ENCODE measurements at regions not wholly inside any gene's neighbourhood (a gene's known extent, or its start where the extent isn't known, plus 50 kb on each side); places are given as distances from the start of the nearest gene placed in this dataset.
A peak's percentile ranks its signal among the peaks of the same experiment; 100 is the strongest.

GRCh38 chr7:10211861-10212260 lies 761.8 kb upstream of the PHF14 start:
- no peak overlapping the region for H3K4me3 ChIP-seq

GRCh38 chr7:10212649-10213048 lies 761.0 kb upstream of the PHF14 start:
- Histone ChIP-seq H3K4me3 (no peak overlapping the region), H3K36me3 (no peaks in the 10 kb centered on the region), H3K27ac (peak overlapping the region in 1 of 10 donors; percentile 17), H3K9me3 (peaks cover 0 to 26% (median 15%) of the 10 kb centered on the region in 11 donors), H3K27me3 (no peaks in the 10 kb centered on the region), H3K4me1 (peaks cover 0 to 5% (median 0%) of the 10 kb centered on the region in 9 donors)
- 87 to 90% methylated on average over 3 of the region's 3 CpGs for WGBS, 2 donors
- DNase-seq (no peak), ATAC-seq (peak in 1 of 8 donors; percentile 24)
- TF ChIP-seq, protein P1, sequence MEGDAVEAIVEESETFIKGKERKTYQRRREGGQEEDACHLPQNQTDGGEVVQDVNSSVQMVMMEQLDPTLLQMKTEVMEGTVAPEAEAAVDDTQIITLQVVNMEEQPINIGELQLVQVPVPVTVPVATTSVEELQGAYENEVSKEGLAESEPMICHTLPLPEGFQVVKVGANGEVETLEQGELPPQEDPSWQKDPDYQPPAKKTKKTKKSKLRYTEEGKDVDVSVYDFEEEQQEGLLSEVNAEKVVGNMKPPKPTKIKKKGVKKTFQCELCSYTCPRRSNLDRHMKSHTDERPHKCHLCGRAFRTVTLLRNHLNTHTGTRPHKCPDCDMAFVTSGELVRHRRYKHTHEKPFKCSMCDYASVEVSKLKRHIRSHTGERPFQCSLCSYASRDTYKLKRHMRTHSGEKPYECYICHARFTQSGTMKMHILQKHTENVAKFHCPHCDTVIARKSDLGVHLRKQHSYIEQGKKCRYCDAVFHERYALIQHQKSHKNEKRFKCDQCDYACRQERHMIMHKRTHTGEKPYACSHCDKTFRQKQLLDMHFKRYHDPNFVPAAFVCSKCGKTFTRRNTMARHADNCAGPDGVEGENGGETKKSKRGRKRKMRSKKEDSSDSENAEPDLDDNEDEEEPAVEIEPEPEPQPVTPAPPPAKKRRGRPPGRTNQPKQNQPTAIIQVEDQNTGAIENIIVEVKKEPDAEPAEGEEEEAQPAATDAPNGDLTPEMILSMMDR (IDR thresholded peaks at IDR 0.05): no peak
- intact Hi-C loops (cut with DNase I): no loop called here

More at GRCh38 chr7:10211861-10212260, 761.8 kb upstream of the PHF14 start:
- no peak overlapping the region for H3K27ac ChIP-seq
- no peak for ATAC-seq
- no peaks in the 10 kb centered on the region for H3K36me3 ChIP-seq
- H3K27me3 ChIP-seq: no peaks in the 10 kb centered on the region
- no peak for DNase-seq
- TF ChIP-seq, protein P1 (IDR thresholded peaks at IDR 0.05): no peak
- WGBS, 2 donors: 93 to 94% methylated on average over 4 of the region's 4 CpGs
- peaks cover 0 to 6% (median 0%) of the 10 kb centered on the region in 9 donors for H3K4me1 ChIP-seq
- peaks cover 0 to 26% (median 15%) of the 10 kb centered on the region in 11 donors for H3K9me3 ChIP-seq
- intact Hi-C loops (cut with DNase I): no loop called here

DNA sequence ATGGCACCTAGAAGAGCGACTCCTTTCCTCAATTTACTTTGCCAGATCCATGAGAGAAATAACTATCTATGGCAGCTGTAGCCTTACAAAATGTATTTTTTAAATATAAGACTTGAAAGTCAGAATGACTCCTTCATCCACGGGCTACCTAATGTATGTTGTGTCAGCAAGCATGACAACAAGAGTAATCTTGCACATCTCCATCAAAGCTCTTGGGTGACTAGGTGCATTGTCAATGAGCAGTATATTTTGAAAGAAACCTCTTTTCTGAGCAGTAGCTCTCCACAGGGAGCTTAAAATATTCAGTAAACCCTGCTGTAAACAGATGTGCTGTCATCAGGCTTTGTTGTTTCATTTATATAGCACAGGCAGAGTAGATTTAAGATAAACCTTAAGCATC lies 757.2 kb upstream of the PHF14 start:
- Histone ChIP-seq H3K27me3 (no peaks in the 10 kb centered on the region), H3K4me3 (no peak overlapping the region), H3K36me3 (no peaks in the 10 kb centered on the region), H3K4me1 (peaks cover 0 to 8% (median 3%) of the 10 kb centered on the region in 9 donors), H3K9me3 (peaks cover 0 to 26% (median 15%) of the 10 kb centered on the region in 11 donors), H3K27ac (no peak overlapping the region)
- TF ChIP-seq, protein P1 (IDR thresholded peaks at IDR 0.05): no peak
- intact Hi-C loops (cut with DNase I): no loop called here
- WGBS, 2 donors: 88 to 92% methylated on average over 2 of the region's 2 CpGs
- ATAC-seq (no peak), DNase-seq (no peak)

DNA sequence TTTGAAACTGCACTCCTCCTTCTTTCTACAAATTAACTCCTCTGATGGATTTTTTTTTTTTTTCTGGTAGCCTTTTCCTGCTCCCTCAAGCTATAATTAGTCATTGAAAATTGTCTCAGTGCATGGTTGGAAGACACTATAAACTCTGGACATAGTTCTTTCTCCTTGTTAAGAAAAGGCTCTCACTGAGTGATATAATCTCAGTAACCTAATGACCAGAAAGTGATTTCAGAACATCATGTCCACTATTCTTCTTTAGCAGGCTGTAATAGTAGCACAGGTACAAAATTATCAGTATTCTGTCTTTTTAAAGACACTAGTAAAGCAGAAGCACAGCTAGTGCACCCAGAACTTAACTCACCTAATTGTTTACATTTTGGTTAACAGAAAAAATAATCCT lies 752.6 kb upstream of the PHF14 start:
- no peak overlapping the region for H3K27ac ChIP-seq
- TF ChIP-seq, protein P1 (IDR thresholded peaks at IDR 0.05): no peak
- no peak for DNase-seq
- H3K27me3 ChIP-seq: no peaks in the 10 kb centered on the region
- H3K4me1 ChIP-seq: peaks cover 0 to 26% (median 8%) of the 10 kb centered on the region in 9 donors
- no peak overlapping the region for H3K4me3 ChIP-seq
- ATAC-seq: peak in 1 of 8 donors; percentile 70
- intact Hi-C loops (cut with DNase I): loop anchor here in 1 of 10 donors (10.0 kb wide), 1 partner anchor 66 kb away; no protein-coding TSS in a partner anchor
- no peaks in the 10 kb centered on the region for H3K9me3 ChIP-seq
- no peaks in the 10 kb centered on the region for H3K36me3 ChIP-seq

Measured in heart right ventricle (tissue), 16 donors.